ENCODE measurements at regions not wholly inside any gene's neighbourhood (a gene's known extent, or its start where the extent isn't known, plus 50 kb on each side); places are given as distances from the start of the nearest gene placed in this dataset.
"Not testable (repeated sequence)": the region's sequence is repeated elsewhere in the genome, so short reads cannot be mapped to it uniquely, and the experiment has no call there.

DNA sequence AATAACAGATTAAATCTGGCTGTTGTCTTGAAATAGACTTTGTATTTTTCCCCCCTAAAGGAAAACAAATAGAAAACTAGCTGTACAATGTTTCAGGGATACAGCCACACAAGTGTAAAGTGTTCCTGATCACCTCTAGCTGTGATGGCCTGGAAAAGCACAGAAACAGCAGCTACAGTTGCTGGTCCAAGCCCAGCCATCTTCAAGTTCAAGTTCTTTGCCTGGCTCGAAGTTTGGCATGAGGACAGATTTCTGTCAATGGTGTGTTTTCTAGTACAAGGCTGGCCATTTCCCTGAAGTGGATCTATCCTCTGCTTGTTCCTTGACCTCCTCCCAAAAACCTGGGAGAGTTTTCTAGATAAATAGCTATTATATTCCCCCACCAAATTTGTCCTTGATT lies 272.2 kb upstream of the ADRA1B start:
- no peak for DNase-seq (ENCODE audit: low spot score)

- DNase-seq (ENCODE audit: low spot score), result no peak
Measured at GRCh38 chr5:159645179-159645846, 271.0 kb upstream of the ADRA1B start.

DNA sequence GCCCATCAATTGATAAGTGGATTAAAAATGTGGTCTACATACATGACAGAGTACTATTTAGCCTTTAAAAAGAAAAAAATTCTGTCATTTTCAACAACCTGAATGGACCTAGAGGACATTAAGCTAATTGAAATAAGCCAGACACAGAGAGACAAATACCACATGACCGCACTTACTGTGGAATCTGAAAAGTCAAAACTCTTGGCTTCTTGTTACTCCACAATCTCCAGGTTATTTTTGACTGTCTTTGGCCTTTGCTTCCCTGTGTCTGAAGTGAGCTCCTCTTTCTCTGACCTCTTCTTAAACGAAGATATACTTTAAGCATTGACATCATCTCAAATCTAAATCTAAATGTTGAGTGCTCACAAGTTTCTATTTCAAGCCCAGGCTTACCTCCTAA lies 265.5 kb upstream of the ADRA1B start:
- no peak for DNase-seq (ENCODE audit: low spot score)

- no peak for DNase-seq (ENCODE audit: low spot score)
Measured at GRCh38 chr5:159655757-159656409, 260.4 kb upstream of the ADRA1B start.

- DNase-seq (ENCODE audit: low spot score), result no peak
Measured at GRCh38 chr5:159657298-159657697, 259.0 kb upstream of the ADRA1B start.

DNA sequence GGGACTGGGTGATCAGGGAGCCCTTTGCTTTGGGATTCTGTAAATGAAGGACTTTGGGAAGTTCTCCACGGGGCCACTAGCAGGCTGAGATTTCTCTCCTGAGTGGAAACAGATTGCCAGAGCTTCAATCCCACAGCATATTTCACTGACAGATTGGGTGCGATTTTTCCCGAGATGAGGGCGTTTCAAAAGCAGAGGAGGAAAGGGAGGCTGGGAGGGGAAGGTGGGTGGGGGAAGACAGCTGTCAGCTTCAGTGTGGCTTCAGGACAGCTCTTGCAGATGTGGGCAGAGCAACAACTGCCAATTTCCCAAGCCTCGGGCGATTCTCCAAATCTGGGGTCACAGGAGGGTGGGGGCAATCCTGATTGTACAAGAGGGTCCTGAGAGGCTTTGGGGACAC lies 258.5 kb upstream of the ADRA1B start:
- no peak for DNase-seq (ENCODE audit: low spot score)

GRCh38 chr5:159658266-159658925 lies 257.9 kb upstream of the ADRA1B start:
- DNase-seq (ENCODE audit: low spot score), result no peak

DNA sequence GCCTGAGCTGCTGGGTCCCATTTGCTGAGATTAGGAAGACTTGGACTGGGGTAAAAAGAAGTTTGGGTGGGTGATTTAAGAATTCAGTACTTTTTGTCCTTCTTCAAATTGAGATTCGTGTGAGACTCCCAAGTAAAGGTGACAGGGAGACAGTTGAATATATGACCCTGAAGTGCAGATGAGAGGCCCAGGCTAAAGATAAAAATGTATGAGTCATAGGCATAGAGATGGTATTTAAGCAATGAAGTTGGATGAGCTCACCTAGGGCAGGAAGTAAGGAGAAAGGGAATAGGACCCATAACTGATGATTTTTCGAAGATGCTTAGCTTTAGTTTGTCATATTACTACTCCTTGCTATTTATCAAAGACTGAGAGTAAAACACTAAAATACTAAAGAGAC lies 255.9 kb upstream of the ADRA1B start:
- no peak for DNase-seq (ENCODE audit: low spot score)

DNA sequence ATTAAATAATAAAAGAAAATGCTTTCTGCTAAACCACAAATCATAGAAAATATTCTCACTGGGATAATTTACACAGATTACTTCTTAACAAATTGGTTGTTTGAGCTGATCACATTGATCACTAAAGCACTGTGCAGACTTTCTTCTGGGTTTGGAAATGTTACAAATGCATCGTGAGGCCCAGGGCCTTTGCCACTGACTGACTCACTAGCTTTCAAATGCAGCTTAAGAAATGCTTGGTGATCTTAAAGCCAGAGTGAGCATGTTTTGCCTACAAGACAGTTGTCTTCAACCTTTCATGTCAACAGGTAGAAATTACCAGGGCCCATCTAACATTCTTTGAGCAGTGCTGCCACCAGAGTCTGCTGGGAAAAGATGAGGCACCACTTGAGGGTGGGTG lies 252.3 kb upstream of the ADRA1B start:
- no peak for DNase-seq (ENCODE audit: low spot score)

- no peak for DNase-seq (ENCODE audit: low spot score)
Measured at GRCh38 chr5:159667286-159667685, 249.0 kb upstream of the ADRA1B start.

DNA sequence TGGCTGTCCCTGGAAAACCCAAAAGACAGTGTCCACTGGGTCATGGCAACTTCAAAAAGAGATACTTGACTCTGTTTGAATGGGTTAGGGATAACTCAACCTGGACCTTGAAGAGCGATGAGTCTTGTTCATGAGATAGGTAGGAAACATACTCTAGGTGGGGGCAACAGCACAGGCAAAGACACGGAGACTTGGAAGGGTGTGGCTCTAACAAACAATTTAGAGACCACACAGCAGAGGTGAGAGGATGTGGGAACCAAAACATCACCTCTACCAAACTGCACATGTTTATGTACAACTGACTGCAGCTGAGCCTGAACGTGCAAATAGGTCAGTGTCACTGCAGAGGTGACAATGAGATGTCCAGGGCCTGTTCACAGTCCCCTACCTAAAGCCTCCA lies 247.7 kb upstream of the ADRA1B start:
- no peak for DNase-seq (ENCODE audit: low spot score)

DNA sequence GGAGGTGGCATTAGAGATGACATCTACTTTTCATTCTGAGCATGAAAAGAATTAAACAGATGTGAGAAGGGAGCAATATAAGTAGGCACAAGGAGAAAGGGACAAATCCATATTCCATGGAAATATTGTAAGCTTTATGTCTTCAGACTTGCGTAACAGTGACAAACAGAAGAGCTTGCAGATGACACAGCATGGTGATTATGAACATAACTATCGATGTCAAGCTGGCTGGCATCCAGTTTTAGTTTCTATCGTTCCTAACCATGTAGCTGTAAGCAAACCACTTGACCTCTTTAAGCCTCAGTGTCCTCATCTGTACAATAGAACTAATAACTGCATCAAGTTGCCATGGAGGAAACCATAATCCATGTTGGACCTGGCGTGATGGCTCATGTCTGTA lies 246.7 kb upstream of the ADRA1B start:
- no peak for DNase-seq (ENCODE audit: low spot score)

DNA sequence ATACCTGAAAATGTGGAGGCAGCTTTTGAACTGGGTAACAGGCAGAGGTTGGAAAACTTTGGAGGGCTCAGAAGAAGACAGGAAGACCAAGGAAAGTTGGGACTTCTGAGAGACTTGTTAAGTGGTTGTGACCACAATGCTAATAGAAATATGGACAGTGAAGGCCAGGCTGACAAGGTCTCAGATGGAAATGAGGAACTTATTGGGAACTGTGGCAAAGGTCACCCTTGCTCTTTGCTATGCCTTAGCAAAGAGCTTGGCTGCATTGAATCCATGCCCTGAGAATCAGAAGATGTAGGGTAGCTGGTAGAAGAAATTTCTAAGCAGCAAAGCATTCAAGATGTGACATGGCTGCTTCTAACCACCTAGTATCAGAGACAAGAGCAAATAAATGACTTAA lies 244.4 kb upstream of the ADRA1B start:
- DNase-seq (ENCODE audit: low spot score), result no peak

GRCh38 chr5:159673538-159673937 lies 242.7 kb upstream of the ADRA1B start:
- no peak for DNase-seq (ENCODE audit: low spot score)

GRCh38 chr5:159678657-159679392 lies 237.5 kb upstream of the ADRA1B start:
- no peak for DNase-seq (ENCODE audit: low spot score)

DNA sequence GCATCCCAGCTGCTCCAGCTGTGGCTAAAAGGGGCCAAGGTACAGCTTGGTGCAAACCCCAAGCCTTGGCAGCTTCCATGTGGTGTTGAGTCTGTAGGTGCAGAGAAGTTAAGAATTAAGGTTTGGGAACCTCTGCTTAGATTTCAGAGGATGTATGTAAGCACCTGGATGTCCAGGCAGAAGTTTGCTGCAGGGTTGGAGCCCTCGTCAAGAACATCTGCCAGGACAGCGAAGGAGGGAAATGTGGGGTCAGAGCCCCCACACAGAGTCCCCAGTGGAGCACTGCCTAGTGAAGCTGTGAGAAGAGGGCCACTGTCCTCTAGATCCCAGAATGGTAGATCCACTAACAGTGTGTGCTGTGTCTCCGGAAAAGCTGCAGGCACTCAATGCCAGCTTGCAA lies 236.2 kb upstream of the ADRA1B start:
- DNase-seq (ENCODE audit: low spot score), result no peak

GRCh38 chr5:159681661-159682060 lies 234.6 kb upstream of the ADRA1B start:
- DNase-seq (ENCODE audit: low spot score), result no peak

- no peak for DNase-seq (ENCODE audit: low spot score)
Measured at GRCh38 chr5:159682623-159683022, 233.7 kb upstream of the ADRA1B start.

GRCh38 chr5:159687892-159688291 lies 228.4 kb upstream of the ADRA1B start:
- DNase-seq (ENCODE audit: low spot score), result not testable (repeated sequence)

DNA sequence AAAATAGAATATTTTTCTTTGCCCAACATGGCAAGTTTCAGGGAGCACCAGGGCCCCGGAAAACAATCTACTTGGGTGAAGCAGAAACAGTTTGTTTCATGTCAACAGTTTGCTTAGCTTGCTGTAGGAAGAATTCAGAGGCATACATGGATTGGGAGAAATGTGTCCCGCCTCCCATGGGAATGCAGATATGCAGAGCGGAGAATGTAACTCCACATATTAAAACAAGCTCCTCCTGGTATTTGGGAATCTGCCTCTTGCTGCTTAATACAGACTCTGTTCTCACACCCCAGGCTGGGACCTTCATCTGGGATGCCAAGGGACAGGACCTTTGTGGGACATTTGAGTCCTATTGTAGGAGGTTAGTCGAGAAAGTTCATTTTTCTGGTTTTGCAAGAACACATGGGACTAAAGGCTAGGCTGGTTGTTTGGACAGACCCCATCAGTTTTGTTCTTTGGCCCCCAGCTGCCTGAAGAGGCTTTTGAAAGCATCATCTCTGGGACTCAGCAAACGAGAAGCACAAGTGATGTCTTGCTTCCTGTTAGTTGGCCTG lies 220.5 kb upstream of the ADRA1B start:
- DNase-seq (ENCODE audit: low spot score), result no peak

GRCh38 chr5:159697530-159697929 lies 218.8 kb upstream of the ADRA1B start:
- no peak for DNase-seq (ENCODE audit: low spot score)

- DNase-seq (ENCODE audit: low spot score), result no peak
Measured at GRCh38 chr5:159698322-159698721, 218.0 kb upstream of the ADRA1B start.

DNA sequence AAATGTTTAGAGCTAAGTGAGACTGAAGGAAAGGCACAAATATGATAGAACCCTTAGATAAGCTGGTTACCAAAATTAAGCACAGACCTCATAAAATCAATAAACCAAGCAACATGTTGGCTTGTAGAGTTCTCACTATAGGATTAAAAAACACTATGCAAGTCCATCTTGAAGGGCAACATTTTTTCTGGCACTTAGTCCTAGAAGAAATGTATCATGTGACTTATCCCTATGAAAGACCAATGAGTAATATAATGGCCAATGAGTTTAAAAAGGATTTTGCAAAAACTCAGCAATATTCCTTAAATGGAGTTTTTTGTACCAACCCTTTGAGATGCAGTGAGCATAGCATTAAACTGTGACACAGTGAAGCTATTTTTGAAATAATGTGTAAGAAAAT lies 216.3 kb upstream of the ADRA1B start:
- no peak for DNase-seq (ENCODE audit: low spot score)

All from CD4-positive, alpha-beta T cell treated with Interleukin-6 at 100 ng/mL for 8 hours (primary cell).